H9 (cell line): ENCODE measurements at regions not wholly inside any gene's neighbourhood (a gene's known extent, or its start where the extent isn't known, plus 50 kb on each side); places are given as distances from the start of the nearest gene placed in this dataset.

Experiments used
- DNase-seq: peaks from one replicate; pipeline ENCODE4 v3.0.0-alpha.2; 2017
- H2AFZ ChIP-seq: one replicate; pipeline ENCODE4 v1.6.1; 2013; ENCODE audit warnings: mild to moderate bottlenecking, low read length, control low read depth, moderate library complexity
- H2AK5ac ChIP-seq: 2 replicates; pipeline ENCODE4 v1.6.1; 2013; ENCODE audit warnings: low read length, control low read depth, mixed read lengths; ENCODE audit not compliant: insufficient read length
- H2BK120ac ChIP-seq: one replicate; pipeline ENCODE4 v1.6.1; 2013; ENCODE audit warnings: low read depth, mild to moderate bottlenecking, low read length, control low read depth, inconsistent platforms; ENCODE audit not compliant: poor library complexity, severe bottlenecking
- H2BK12ac ChIP-seq: 2 replicates; pipeline ENCODE4 v1.6.1; 2013; ENCODE audit warnings: low read length, control low read depth, mixed read lengths, low read depth; ENCODE audit not compliant: insufficient read length
- H2BK15ac ChIP-seq: 2 replicates; pipeline ENCODE4 v1.6.1; 2013; ENCODE audit warnings: low read depth, low read length, control low read depth
- H2BK20ac ChIP-seq: one replicate; pipeline ENCODE4 v1.6.1; 2013; ENCODE audit warnings: low read depth, mild to moderate bottlenecking, low read length, control low read depth, inconsistent platforms; ENCODE audit not compliant: poor library complexity, severe bottlenecking
- H2BK5ac ChIP-seq: 2 replicates; pipeline ENCODE4 v1.6.1; 2013; ENCODE audit warnings: low read length, control low read depth, mixed read lengths; ENCODE audit not compliant: insufficient read length
- H3K14ac ChIP-seq: 2 replicates; pipeline ENCODE4 v1.6.1; 2013; ENCODE audit warnings: low read length, control low read depth; ENCODE audit not compliant: insufficient read depth
- H3K18ac ChIP-seq: 2 replicates; pipeline ENCODE4 v1.6.1; 2013; ENCODE audit warnings: low read depth, mild to moderate bottlenecking, mixed read lengths, low read length, control low read depth; ENCODE audit not compliant: insufficient read length
- H3K23ac ChIP-seq: 2 replicates; pipeline ENCODE4 v1.6.1; 2013; ENCODE audit warnings: low read length, control low read depth, mixed read lengths, low read depth; ENCODE audit not compliant: insufficient read length
- H3K23me2 ChIP-seq: 2 replicates; pipeline ENCODE4 v1.6.1; 2013; ENCODE audit warnings: low read depth, mild to moderate bottlenecking, mixed read lengths, low read length, control low read depth; ENCODE audit not compliant: insufficient read length, poor library complexity, severe bottlenecking
- H3K27ac ChIP-seq: 2 replicates; pipeline ENCODE4 v1.5.1; 2013; ENCODE audit warnings: low read length, control low read depth, mixed read lengths, low read depth; ENCODE audit not compliant: insufficient read length
- H3K27me3 ChIP-seq: 2 replicates; pipeline ENCODE4 v1.6.1; 2013; ENCODE audit warnings: low read length, control low read depth, inconsistent platforms; ENCODE audit not compliant: insufficient read depth
- H3K4ac ChIP-seq: 2 replicates; pipeline ENCODE4 v1.6.1; 2013; ENCODE audit warnings: low read depth, mild to moderate bottlenecking, control low read depth, inconsistent platforms, low read length, moderate library complexity
- H3K4me1 ChIP-seq: 2 replicates; pipeline ENCODE4 v1.6.1; 2013; ENCODE audit warnings: low read length, control low read depth, inconsistent platforms; ENCODE audit not compliant: insufficient read depth
- H3K4me2 ChIP-seq: 2 replicates; pipeline ENCODE4 v1.6.1; 2013; ENCODE audit warnings: low read length, control low read depth, mixed read lengths; ENCODE audit not compliant: insufficient read length, insufficient read depth
- H3K56ac ChIP-seq: 2 replicates; pipeline ENCODE4 v1.6.1; 2013; ENCODE audit warnings: low read depth, mild to moderate bottlenecking, mixed read lengths, low read length, control low read depth; ENCODE audit not compliant: insufficient read length
- H3K79me1 ChIP-seq: 2 replicates; pipeline ENCODE4 v1.6.1; 2013; ENCODE audit warnings: low read depth, mild to moderate bottlenecking, moderate library complexity, low read length, control low read depth, inconsistent platforms; ENCODE audit not compliant: insufficient read depth, poor library complexity, severe bottlenecking
- H3K79me2 ChIP-seq: 2 replicates; pipeline ENCODE4 v1.6.1; 2013; ENCODE audit warnings: low read length, control low read depth, inconsistent platforms; ENCODE audit not compliant: insufficient read depth
- H3K9ac ChIP-seq: 2 replicates; pipeline ENCODE4 v1.6.1; 2013; ENCODE audit warnings: low read length, control low read depth, mixed read lengths; ENCODE audit not compliant: insufficient read length; ENCODE audit errors: extremely low read depth
- H3K9me3 ChIP-seq: one replicate; pipeline ENCODE4 v1.6.1; 2013; ENCODE audit warnings: low read depth, low read length, inconsistent platforms; ENCODE audit not compliant: control insufficient read depth
- H3T11ph ChIP-seq: one replicate; pipeline ENCODE4 v1.6.1; 2013; ENCODE audit warnings: mild to moderate bottlenecking, low read length, control low read depth, inconsistent platforms
- H4K20me1 ChIP-seq: one replicate; pipeline ENCODE4 v1.6.1; 2013; ENCODE audit not compliant: control insufficient read depth, insufficient read length, insufficient read depth
- H4K5ac ChIP-seq: 2 replicates; pipeline ENCODE4 v1.6.1; 2013; ENCODE audit warnings: low read depth, mild to moderate bottlenecking, mixed read lengths, low read length, control low read depth; ENCODE audit not compliant: insufficient read length
- H4K8ac ChIP-seq: replicated peaks from 2 replicates; pipeline ENCODE4 v1.6.1; 2013; ENCODE audit warnings: low read length, control low read depth, mixed read lengths, low read depth; ENCODE audit not compliant: insufficient read length
- H4K91ac ChIP-seq: 2 replicates; pipeline ENCODE4 v1.6.1; 2013; ENCODE audit warnings: low read depth, mild to moderate bottlenecking, moderate library complexity, mixed read lengths, low read length, control low read depth; ENCODE audit not compliant: insufficient read length
- H3K27ac Mint-ChIP-seq, 3 experiments: 2 replicates in 2 of 3; 3 replicates in 1 of 3; pipeline ENCODE4 v1.8.0; 2020 to 2021; ENCODE audit warnings: mixed read lengths in 3 of 3, mild to moderate bottlenecking in 1 of 3, moderate library complexity in 1 of 3
- H3K27me3 Mint-ChIP-seq: 2 replicates; pipeline ENCODE4 v1.8.0; 2021; ENCODE audit warnings: low read depth, mild to moderate bottlenecking, moderate library complexity, mixed read lengths
- H3K36me3 Mint-ChIP-seq, 3 experiments: 2 replicates in 2 of 3; 3 replicates in 1 of 3; pipeline ENCODE4 v1.8.0; 2020 to 2021; ENCODE audit warnings: low read depth in 3 of 3, mixed read lengths in 3 of 3; ENCODE audit not compliant: insufficient read depth in 1 of 3
- H3K4me1 Mint-ChIP-seq, 2 experiments: 2 replicates each; pipeline ENCODE4 v1.8.0; 2020; ENCODE audit warnings: mixed read lengths in 2 of 2
- H3K4me3 Mint-ChIP-seq, 2 experiments: 2 replicates in 1 of 2; 3 replicates in 1 of 2; pipeline ENCODE4 v1.8.0; 2020 to 2021; ENCODE audit warnings: mild to moderate bottlenecking in 2 of 2, mixed read lengths in 2 of 2, moderate library complexity in 1 of 2
- H3K9me3 Mint-ChIP-seq, 2 experiments: 2 replicates in 1 of 2; 3 replicates in 1 of 2; pipeline ENCODE4 v1.8.0; 2020; ENCODE audit warnings: mild to moderate bottlenecking in 2 of 2, mixed read lengths in 2 of 2, moderate library complexity in 1 of 2
- CTCF ChIP-seq: fragments of 200-600 bp; sonication (generic); conservative IDR thresholded peaks from 3 replicates; pipeline ENCODE4 v1.8.0; 2021; ENCODE audit warnings: antibody characterized with exemption, mild to moderate bottlenecking
- WGBS: extraction: QIAGEN DNeasy Blood & Tissue Kit; methylation state at CpG from one replicate; pipeline ENCODE4 v1.1.7; 2013; ENCODE audit warnings: missing lambda C conversion rate, low lambda C conversion rate, mixed read lengths; ENCODE audit not compliant: insufficient read length; ENCODE audit errors: extremely low coverage; 5-methylcytosine and 5-hydroxymethylcytosine counted together

GRCh38 chr7:51666751-51667150 is 350.1 kb upstream of the COBL start:
- H3K4me1 Mint-ChIP-seq, result peaks cover 7 to 20% of the 10 kb centered on the region in 2 experiments; a peak in 3 of 4 replicates
- Histone ChIP-seq H3K4me2 (no peak overlapping the region), H3K27ac (no peak overlapping the region), H3K23me2 (no peaks in the 10 kb centered on the region), H4K8ac (no peak overlapping the region), H3K9me3 (no peaks in the 10 kb centered on the region), H4K5ac (no peak overlapping the region), H3K9ac (no peak overlapping the region), H3K79me1 (no peaks in the 10 kb centered on the region), H3K56ac (no peak overlapping the region), H4K91ac (no peak overlapping the region), H2BK120ac (no peak overlapping the region), H2AFZ (no peak overlapping the region), H2BK20ac (no peak overlapping the region), H2BK12ac (no peak overlapping the region), H3K79me2 (no peaks in the 10 kb centered on the region), H3K27me3 (no peaks in the 10 kb centered on the region), H3K4me1 (no peaks in the 10 kb centered on the region; the same call in none of the 2 replicates), H2AK5ac (no peak overlapping the region), H2BK5ac (no peak overlapping the region), H3K4ac (no peak overlapping the region), H3K23ac (no peak overlapping the region), H3T11ph (no peak overlapping the region), H2BK15ac (no peak overlapping the region), H3K14ac (no peak overlapping the region), H3K18ac (no peak overlapping the region), H4K20me1 (no peaks in the 10 kb centered on the region)
- no CpG with 5 or more reads among the region's 5 CpGs for WGBS
- H3K36me3 Mint-ChIP-seq, result no peaks in the 10 kb centered on the region; a peak in 1 of 7 replicates
- H3K27me3 Mint-ChIP-seq, result no peaks in the 10 kb centered on the region; the same call in 1 of the 2 replicates
- H3K9me3 Mint-ChIP-seq, result no peaks in the 10 kb centered on the region
- no peak overlapping the region for H3K4me3 Mint-ChIP-seq
- no peak overlapping the region for H3K27ac Mint-ChIP-seq
- TF ChIP-seq CTCF, result no peak
- no peak for DNase-seq
